Thoracic aorta (tissue), 2 donors: ENCODE measurements at regions not wholly inside any gene's neighbourhood (a gene's known extent, or its start where the extent isn't known, plus 50 kb on each side); places are given as distances from the start of the nearest gene placed in this dataset.

Experiments
- ATAC-seq: fragments of 150-250 bp; one replicate; pipeline ENCODE4 v1.8.0; 2017; ENCODE audit warnings: low read depth; ENCODE audit not compliant: insufficient number of reproducible peaks, low FRiP score
- DNase-seq: peaks from one replicate; pipeline ENCODE4 v3.0.0-alpha.2; 2020; ENCODE audit warnings: low spot score
- H3K27ac ChIP-seq, 2 donors: fragments of 200-600 bp; sonication (generic); 1 replicate in 1 of 2; 2 replicates in 1 of 2; pipeline ENCODE4 v1.5.1; 2016; ENCODE audit warnings: mild to moderate bottlenecking in 2 of 2, moderate library complexity in 2 of 2
- H3K27me3 ChIP-seq: fragments of 200-600 bp; sonication (generic); replicated peaks from 2 replicates; pipeline ENCODE4 v1.6.0; 2016; ENCODE audit warnings: mild to moderate bottlenecking; ENCODE audit not compliant: insufficient read depth
- H3K36me3 ChIP-seq: fragments of 200-600 bp; sonication (generic); one replicate; pipeline ENCODE4 v1.5.1; 2016
- H3K4me1 ChIP-seq, 2 donors: fragments of 200-600 bp; sonication (generic); 1 replicate in 1 of 2; 2 replicates in 1 of 2; pipeline versions ENCODE4 v1.5.1 to v1.6.0; 2016; ENCODE audit warnings: low read depth in 2 of 2, mild to moderate bottlenecking in 1 of 2; ENCODE audit not compliant: control insufficient read depth in 1 of 2
- H3K4me3 ChIP-seq: fragments of 200-600 bp; sonication (generic); 2 replicates; pipeline ENCODE4 v1.5.1; 2016; ENCODE audit warnings: mild to moderate bottlenecking
- H3K9me3 ChIP-seq: fragments of 200-600 bp; sonication (generic); 2 replicates; pipeline ENCODE4 v1.5.1; 2016
- CTCF ChIP-seq: fragments of 200-600 bp; sonication (generic); IDR thresholded peaks from one replicate; pipeline ENCODE4 v1.5.1; 2019; ENCODE audit warnings: antibody characterized with exemption

- no peak overlapping the region for H3K27ac ChIP-seq
- H3K36me3 ChIP-seq = no peaks in the 10 kb centered on the region
- no peaks in the 10 kb centered on the region for H3K27me3 ChIP-seq
- ATAC-seq (no peak), DNase-seq (no peak)
- H3K4me3 ChIP-seq = no peak overlapping the region
- H3K4me1 ChIP-seq = no peaks in the 10 kb centered on the region
- TF ChIP-seq CTCF = no peak
- no peaks in the 10 kb centered on the region for H3K9me3 ChIP-seq
Measured at GRCh38 chr2:181332044-181332605, 125.1 kb upstream of the ITGA4 start.

GRCh38 chr2:181334158-181334826, 122.9 kb upstream of the ITGA4 start:
- DNase-seq = no peak
- TF ChIP-seq CTCF = no peak
- H3K4me3 ChIP-seq = no peak overlapping the region
- H3K9me3 ChIP-seq = no peaks in the 10 kb centered on the region
- H3K27ac ChIP-seq = no peak overlapping the region
- H3K4me1 ChIP-seq = no peaks in the 10 kb centered on the region
- no peak for ATAC-seq
- no peaks in the 10 kb centered on the region for H3K36me3 ChIP-seq
- H3K27me3 ChIP-seq = no peaks in the 10 kb centered on the region

GRCh38 chr2:181340891-181341290, 116.3 kb upstream of the ITGA4 start:
- no peak for DNase-seq
- Histone ChIP-seq H3K27ac (no peak overlapping the region), H3K9me3 (no peaks in the 10 kb centered on the region), H3K4me1 (no peaks in the 10 kb centered on the region), H3K36me3 (no peaks in the 10 kb centered on the region), H3K27me3 (no peaks in the 10 kb centered on the region), H3K4me3 (no peak overlapping the region)
- TF ChIP-seq CTCF = no peak
- ATAC-seq = no peak

- no peak for ATAC-seq
- TF ChIP-seq CTCF = no peak
Measured at GRCh38 chr2:181341855-181342600, 115.2 kb upstream of the ITGA4 start.

GRCh38 chr2:181348107-181348837, 108.9 kb upstream of the ITGA4 start:
- no peaks in the 10 kb centered on the region for H3K27me3 ChIP-seq
- H3K9me3 ChIP-seq = no peaks in the 10 kb centered on the region
- TF ChIP-seq CTCF = no peak
- ATAC-seq (no peak), DNase-seq (no peak)
- no peak overlapping the region for H3K4me3 ChIP-seq
- H3K4me1 ChIP-seq = no peaks in the 10 kb centered on the region
- H3K36me3 ChIP-seq = no peaks in the 10 kb centered on the region
- no peak overlapping the region for H3K27ac ChIP-seq

More at GRCh38 chr2:181341855-181342600, 115.2 kb upstream of the ITGA4 start:
- H3K4me3 ChIP-seq = no peak overlapping the region
- H3K9me3 ChIP-seq = no peaks in the 10 kb centered on the region
- no peak overlapping the region for H3K27ac ChIP-seq
- H3K36me3 ChIP-seq = no peaks in the 10 kb centered on the region
- H3K4me1 ChIP-seq = no peaks in the 10 kb centered on the region
- H3K27me3 ChIP-seq = no peaks in the 10 kb centered on the region
- no peak for DNase-seq
